ENCODE measurements at regions not wholly inside any gene's neighbourhood (a gene's known extent, or its start where the extent isn't known, plus 50 kb on each side); places are given as distances from the start of the nearest gene placed in this dataset.
"Not testable (repeated sequence)": the region's sequence is repeated elsewhere in the genome, so short reads cannot be mapped to it uniquely, and the experiment has no call there.

DNA sequence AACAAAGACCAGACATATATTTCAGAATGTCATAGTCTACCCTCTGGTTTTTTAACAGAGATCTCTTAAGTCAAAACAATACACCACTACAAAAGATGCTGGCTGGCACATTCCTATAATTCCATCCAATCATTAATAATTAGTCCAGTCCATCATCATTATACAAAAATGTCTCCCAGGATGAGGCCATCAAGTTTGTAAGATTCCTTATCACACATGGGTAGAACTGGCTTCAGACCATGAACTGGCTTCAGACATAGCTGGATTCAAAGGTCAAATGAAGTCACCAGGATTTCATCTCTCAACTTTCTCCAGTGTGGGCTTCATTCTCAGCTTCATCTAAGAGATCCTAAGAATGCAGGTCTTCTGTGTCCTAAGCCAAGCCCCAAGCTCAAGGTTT, 147.1 kb downstream of the ENC1 start:
- Histone ChIP-seq H3K9ac (ENCODE audit: low read depth in 2 of 2, low read length in 2 of 2) (no peak overlapping the region), H3K4me1 (no peaks in the 10 kb centered on the region), H3K27me3 (no peaks in the 10 kb centered on the region), H3K9me3 (no peaks in the 10 kb centered on the region), H3K36me3 (no peaks in the 10 kb centered on the region), H3K27ac (no peak overlapping the region), H3K4me3 (no peak overlapping the region)
- DNase-seq: no peak
- TF ChIP-seq, protein P1, sequence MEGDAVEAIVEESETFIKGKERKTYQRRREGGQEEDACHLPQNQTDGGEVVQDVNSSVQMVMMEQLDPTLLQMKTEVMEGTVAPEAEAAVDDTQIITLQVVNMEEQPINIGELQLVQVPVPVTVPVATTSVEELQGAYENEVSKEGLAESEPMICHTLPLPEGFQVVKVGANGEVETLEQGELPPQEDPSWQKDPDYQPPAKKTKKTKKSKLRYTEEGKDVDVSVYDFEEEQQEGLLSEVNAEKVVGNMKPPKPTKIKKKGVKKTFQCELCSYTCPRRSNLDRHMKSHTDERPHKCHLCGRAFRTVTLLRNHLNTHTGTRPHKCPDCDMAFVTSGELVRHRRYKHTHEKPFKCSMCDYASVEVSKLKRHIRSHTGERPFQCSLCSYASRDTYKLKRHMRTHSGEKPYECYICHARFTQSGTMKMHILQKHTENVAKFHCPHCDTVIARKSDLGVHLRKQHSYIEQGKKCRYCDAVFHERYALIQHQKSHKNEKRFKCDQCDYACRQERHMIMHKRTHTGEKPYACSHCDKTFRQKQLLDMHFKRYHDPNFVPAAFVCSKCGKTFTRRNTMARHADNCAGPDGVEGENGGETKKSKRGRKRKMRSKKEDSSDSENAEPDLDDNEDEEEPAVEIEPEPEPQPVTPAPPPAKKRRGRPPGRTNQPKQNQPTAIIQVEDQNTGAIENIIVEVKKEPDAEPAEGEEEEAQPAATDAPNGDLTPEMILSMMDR (IDR thresholded peaks at IDR 0.05): no peak
- intact Hi-C loops (cut with DNase I): no loop called here

DNA sequence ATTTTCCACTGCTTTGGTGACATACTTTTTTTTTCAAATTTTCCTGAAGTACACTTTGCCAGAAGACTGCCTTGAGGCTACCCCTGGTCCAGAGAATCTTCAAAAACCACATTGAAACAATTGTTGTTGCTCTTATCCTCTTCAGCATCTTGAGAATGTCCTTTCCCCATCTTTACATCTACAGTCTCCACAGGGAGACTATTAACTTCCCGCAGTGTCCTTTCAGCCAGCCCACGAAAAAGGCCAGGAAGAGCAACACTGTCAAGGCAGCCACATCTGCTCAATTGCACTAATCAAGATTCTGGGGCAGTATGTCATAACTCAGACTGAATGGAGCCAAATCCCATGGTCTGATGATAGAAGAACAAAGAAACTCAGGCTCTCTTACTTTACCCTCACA, 148.3 kb downstream of the ENC1 start:
- H3K27ac ChIP-seq: no peak overlapping the region
- no peak for DNase-seq
- TF ChIP-seq, protein P1 (IDR thresholded peaks at IDR 0.05): no peak
- H3K9me3 ChIP-seq: no peaks in the 10 kb centered on the region
- H3K4me1 ChIP-seq: no peaks in the 10 kb centered on the region
- H3K9ac ChIP-seq (ENCODE audit: low read depth in 2 of 2, low read length in 2 of 2): no peak overlapping the region
- no peaks in the 10 kb centered on the region for H3K36me3 ChIP-seq
- H3K27me3 ChIP-seq: no peaks in the 10 kb centered on the region
- intact Hi-C loops (cut with DNase I): no loop called here
- H3K4me3 ChIP-seq: no peak overlapping the region

DNA sequence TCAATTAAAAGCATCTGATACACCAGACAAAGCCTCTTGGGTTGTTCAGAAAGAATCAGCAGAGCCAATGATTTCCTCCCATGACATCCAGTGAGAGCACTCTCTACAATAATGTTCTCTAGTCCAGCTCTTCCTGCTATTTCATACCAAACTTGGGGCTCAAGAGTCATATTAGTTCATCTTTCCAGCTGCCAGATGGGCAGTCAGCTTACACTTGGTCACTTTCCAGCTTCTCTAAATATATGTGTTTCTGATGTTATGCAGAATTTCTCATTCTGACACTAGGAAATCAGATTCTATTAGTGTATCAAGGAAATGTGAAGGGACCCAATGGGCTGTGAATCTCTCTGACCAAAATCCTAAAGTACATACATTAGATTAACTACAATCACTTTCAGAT, 148.9 kb downstream of the ENC1 start:
- TF ChIP-seq, protein P1 (IDR thresholded peaks at IDR 0.05): no peak
- no peak for DNase-seq
- no peaks in the 10 kb centered on the region for H3K4me1 ChIP-seq
- intact Hi-C loops (cut with DNase I): no loop called here
- no peaks in the 10 kb centered on the region for H3K27me3 ChIP-seq
- no peak overlapping the region for H3K9ac ChIP-seq (ENCODE audit: low read depth in 2 of 2, low read length in 2 of 2)
- no peaks in the 10 kb centered on the region for H3K9me3 ChIP-seq
- no peaks in the 10 kb centered on the region for H3K36me3 ChIP-seq
- H3K27ac ChIP-seq: no peak overlapping the region
- no peak overlapping the region for H3K4me3 ChIP-seq

DNA sequence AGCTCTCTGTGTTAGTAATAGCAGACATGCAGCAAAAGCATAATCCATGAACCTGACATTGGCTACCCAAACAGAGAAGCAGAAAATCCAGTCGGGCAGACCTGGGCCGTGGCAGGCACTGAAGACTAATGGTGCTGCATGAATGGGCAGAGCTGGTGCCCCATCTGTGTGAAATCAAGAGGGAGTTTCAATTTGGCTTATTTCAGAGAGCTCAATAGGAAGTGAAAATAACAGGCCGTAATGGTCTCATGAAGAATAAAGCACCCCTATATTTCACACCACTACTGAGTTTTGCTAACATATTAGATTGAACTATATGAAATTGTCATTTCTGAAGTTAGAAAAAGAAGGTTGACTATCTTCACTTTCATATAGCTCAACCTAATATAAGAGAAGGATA, 149.7 kb downstream of the ENC1 start:
- H3K9ac ChIP-seq (ENCODE audit: low read depth in 2 of 2, low read length in 2 of 2): no peak overlapping the region
- DNase-seq: no peak

DNA sequence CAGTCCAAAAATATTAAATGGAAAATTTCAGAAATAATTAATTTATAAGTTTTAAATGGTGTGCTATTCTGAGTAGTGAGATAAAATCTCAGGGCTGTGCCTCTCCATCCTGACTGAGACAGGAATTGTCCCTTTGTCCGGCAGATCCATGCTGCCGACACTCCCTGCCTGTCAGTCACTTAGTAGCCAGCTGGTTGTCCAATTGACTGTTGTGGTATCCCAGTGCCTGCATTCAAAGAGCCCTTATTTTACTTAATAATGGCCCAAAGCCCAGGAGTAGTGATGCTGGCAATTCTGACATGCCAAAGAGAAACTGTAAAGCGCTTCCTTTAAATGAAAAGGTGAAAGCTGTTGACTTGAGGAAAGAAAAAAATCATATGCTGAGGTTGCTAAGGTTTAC, 157.5 kb downstream of the ENC1 start:
- TF ChIP-seq, protein P1 (IDR thresholded peaks at IDR 0.05): no peak
- Histone ChIP-seq H3K9me3 (no peaks in the 10 kb centered on the region), H3K36me3 (no peaks in the 10 kb centered on the region), H3K4me1 (no peaks in the 10 kb centered on the region), H3K9ac (ENCODE audit: low read depth in 2 of 2, low read length in 2 of 2) (no peak overlapping the region), H3K27ac (no peak overlapping the region), H3K4me3 (no peak overlapping the region), H3K27me3 (no peaks in the 10 kb centered on the region)
- DNase-seq: no peak
- intact Hi-C loops (cut with DNase I): no loop called here

More for the DNA sequence above, 149.7 kb downstream of the ENC1 start:
- intact Hi-C loops (cut with DNase I): no loop called here
- H3K4me3 ChIP-seq: no peak overlapping the region
- H3K4me1 ChIP-seq: no peaks in the 10 kb centered on the region
- TF ChIP-seq, protein P1 (IDR thresholded peaks at IDR 0.05): no peak
- H3K9me3 ChIP-seq: no peaks in the 10 kb centered on the region
- no peaks in the 10 kb centered on the region for H3K27me3 ChIP-seq
- H3K27ac ChIP-seq: no peak overlapping the region
- H3K36me3 ChIP-seq: no peaks in the 10 kb centered on the region

DNA sequence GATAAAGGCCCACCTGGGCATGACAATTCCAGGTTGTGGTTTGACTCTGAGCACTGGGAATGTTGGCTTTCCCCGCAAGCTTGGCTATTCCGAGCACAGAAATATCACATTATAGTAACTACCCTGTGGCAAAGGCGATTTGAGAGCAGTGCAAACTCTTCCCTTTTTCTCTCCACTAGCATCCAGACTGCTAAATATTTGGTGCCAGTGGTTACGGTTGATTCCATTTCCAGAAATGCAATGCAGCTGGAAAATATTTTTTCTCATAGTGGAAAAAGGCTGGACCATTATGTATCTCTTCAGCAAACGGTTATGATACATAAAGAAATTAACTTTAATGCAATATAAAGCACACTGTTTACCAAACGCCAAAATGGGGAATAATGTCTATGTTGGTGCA, 158.0 kb downstream of the ENC1 start:
- DNase-seq: no peak

DNA sequence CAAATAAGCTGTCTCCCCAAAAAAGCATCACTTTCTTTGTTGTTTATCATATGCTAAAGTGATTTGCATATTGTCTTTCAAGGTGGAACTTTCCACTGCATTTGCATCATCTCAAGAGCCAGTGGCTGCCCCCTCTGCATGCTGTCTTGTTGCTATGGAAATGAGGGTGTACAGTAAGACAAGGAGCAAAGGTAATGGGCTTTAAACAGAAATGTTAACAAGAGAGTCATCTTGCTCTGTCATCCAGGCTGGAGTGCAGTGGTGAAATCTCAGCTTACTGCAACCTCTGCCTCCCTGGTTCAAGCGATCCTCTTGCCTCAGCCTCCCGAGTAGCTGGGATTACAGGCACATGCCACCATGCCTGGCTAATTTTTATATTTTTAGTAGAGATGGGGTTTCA, 159.2 kb downstream of the ENC1 start:
- intact Hi-C loops (cut with DNase I); H3K9ac ChIP-seq (ENCODE audit: low read depth in 2 of 2, low read length in 2 of 2); H3K36me3 ChIP-seq; H3K27me3 ChIP-seq; H3K4me3 ChIP-seq; H3K4me1 ChIP-seq; DNase-seq; H3K9me3 ChIP-seq; H3K27ac ChIP-seq: not testable (repeated sequence)

More for the DNA sequence above, 158.0 kb downstream of the ENC1 start:
- Histone ChIP-seq H3K9me3 (no peaks in the 10 kb centered on the region), H3K4me3 (no peak overlapping the region), H3K27me3 (no peaks in the 10 kb centered on the region), H3K4me1 (no peaks in the 10 kb centered on the region), H3K36me3 (no peaks in the 10 kb centered on the region), H3K27ac (no peak overlapping the region), H3K9ac (ENCODE audit: low read depth in 2 of 2, low read length in 2 of 2) (no peak overlapping the region)
- TF ChIP-seq, protein P1 (IDR thresholded peaks at IDR 0.05): no peak
- intact Hi-C loops (cut with DNase I): no loop called here

Data from colonic mucosa (tissue), 4 donors.